ENCODE measurements at regions not wholly inside any gene's neighbourhood (a gene's known extent, or its start where the extent isn't known, plus 50 kb on each side); places are given as distances from the start of the nearest gene placed in this dataset.
A peak's percentile ranks its signal among the peaks of the same experiment; 100 is the strongest.

GRCh38 chr9:93900971-93901861 lies 53.9 kb downstream of the BARX1 start:
- Mint-ChIP-seq H3K9me3 (peaks cover 4 to 11% of the 10 kb centered on the region in 2 donors), H3K27me3 (peaks cover 3% of the 10 kb centered on the region), H3K4me3 (no peak overlapping the region), H3K27ac (no peak overlapping the region), H3K4me1 (peaks cover 22% of the 10 kb centered on the region)
- DNase-seq, result no peak
- ATAC-seq, result no peak

GRCh38 chr9:93900436-93900819 lies 54.7 kb downstream of the BARX1 start:
- ATAC-seq, result no peak
- Mint-ChIP-seq H3K4me1 (peaks cover 22% of the 10 kb centered on the region), H3K4me3 (no peak overlapping the region), H3K9me3 (peaks cover 4 to 11% of the 10 kb centered on the region in 2 donors), H3K27ac (peak overlapping the region in 1 of 2 donors; percentile 61), H3K27me3 (no peaks in the 10 kb centered on the region)
- DNase-seq, result no peak

GRCh38 chr9:93899609-93900435 lies 55.3 kb downstream of the BARX1 start:
- Mint-ChIP-seq H3K27ac (peak overlapping the region in 1 of 2 donors; percentile 61), H3K27me3 (no peaks in the 10 kb centered on the region)

GRCh38 chr9:93898502-93899426 lies 56.4 kb downstream of the BARX1 start:
- no peak for ATAC-seq
- peaks cover 4 to 11% of the 10 kb centered on the region in 2 donors for H3K9me3 Mint-ChIP-seq
- H3K27ac Mint-ChIP-seq, result peak overlapping the region; percentile 64 to 80
- H3K4me3 Mint-ChIP-seq, result no peak overlapping the region
- no peak for DNase-seq
- H3K27me3 Mint-ChIP-seq, result no peaks in the 10 kb centered on the region
- H3K4me1 Mint-ChIP-seq, result peaks cover 22% of the 10 kb centered on the region

More at GRCh38 chr9:93899609-93900435, 55.3 kb downstream of the BARX1 start:
- H3K4me1 Mint-ChIP-seq, result peaks cover 22% of the 10 kb centered on the region
- no peak overlapping the region for H3K4me3 Mint-ChIP-seq
- DNase-seq, result no peak
- peaks cover 4 to 11% of the 10 kb centered on the region in 2 donors for H3K9me3 Mint-ChIP-seq
- no peak for ATAC-seq

- H3K27ac Mint-ChIP-seq, result peak overlapping the region in 1 of 2 donors; percentile 64
- H3K4me1 Mint-ChIP-seq, result peaks cover 22% of the 10 kb centered on the region
- peaks cover 4 to 11% of the 10 kb centered on the region in 2 donors for H3K9me3 Mint-ChIP-seq
- no peaks in the 10 kb centered on the region for H3K27me3 Mint-ChIP-seq
- no peak overlapping the region for H3K4me3 Mint-ChIP-seq
- ATAC-seq (peak; percentile 37), DNase-seq (no peak)
Measured at GRCh38 chr9:93898026-93898425, 57.1 kb downstream of the BARX1 start.

GRCh38 chr9:93897075-93897970 lies 57.8 kb downstream of the BARX1 start:
- H3K27me3 Mint-ChIP-seq, result no peaks in the 10 kb centered on the region
- peaks cover 22% of the 10 kb centered on the region for H3K4me1 Mint-ChIP-seq
- ATAC-seq, result no peak
- H3K9me3 Mint-ChIP-seq, result peaks cover 4 to 18% of the 10 kb centered on the region in 2 donors
- H3K27ac Mint-ChIP-seq, result peak overlapping the region in 1 of 2 donors; percentile 72
- no peak for DNase-seq
- H3K4me3 Mint-ChIP-seq, result no peak overlapping the region

GRCh38 chr9:93896496-93897033 lies 58.6 kb downstream of the BARX1 start:
- Mint-ChIP-seq H3K27me3 (no peaks in the 10 kb centered on the region), H3K4me3 (no peak overlapping the region), H3K27ac (no peak overlapping the region), H3K4me1 (peaks cover 22% of the 10 kb centered on the region), H3K9me3 (peaks cover 4 to 26% of the 10 kb centered on the region in 2 donors)
- DNase-seq, result no peak
- peak; percentile 29 for ATAC-seq

- Mint-ChIP-seq H3K4me3 (no peak overlapping the region), H3K9me3 (peaks cover 4 to 30% of the 10 kb centered on the region in 2 donors), H3K4me1 (peaks cover 22% of the 10 kb centered on the region), H3K27ac (no peak overlapping the region), H3K27me3 (no peaks in the 10 kb centered on the region)
- no peak for ATAC-seq
- DNase-seq, result no peak
Measured at GRCh38 chr9:93896093-93896492, 59.1 kb downstream of the BARX1 start.

GRCh38 chr9:93895535-93895934 lies 59.6 kb downstream of the BARX1 start:
- no peak for ATAC-seq
- Mint-ChIP-seq H3K27ac (peak overlapping the region in 1 of 2 donors; percentile 64), H3K4me1 (peaks cover 22% of the 10 kb centered on the region), H3K9me3 (peaks cover 4 to 33% of the 10 kb centered on the region in 2 donors), H3K4me3 (no peak overlapping the region), H3K27me3 (no peaks in the 10 kb centered on the region)
- DNase-seq, result no peak

- Mint-ChIP-seq H3K4me1 (peaks cover 22% of the 10 kb centered on the region), H3K4me3 (no peak overlapping the region), H3K27me3 (no peaks in the 10 kb centered on the region), H3K9me3 (peaks cover 0 to 26% of the 10 kb centered on the region in 2 donors), H3K27ac (no peak overlapping the region)
- DNase-seq (no peak), ATAC-seq (no peak)
Measured at GRCh38 chr9:93894691-93895079, 60.5 kb downstream of the BARX1 start.

GRCh38 chr9:93893899-93894690 lies 61.1 kb downstream of the BARX1 start:
- Mint-ChIP-seq H3K4me1 (peaks cover 22% of the 10 kb centered on the region), H3K27ac (no peak overlapping the region), H3K9me3 (peaks cover 0 to 26% of the 10 kb centered on the region in 2 donors), H3K27me3 (no peaks in the 10 kb centered on the region), H3K4me3 (no peak overlapping the region)
- ATAC-seq (no peak), DNase-seq (no peak)

- peaks cover 0 to 26% of the 10 kb centered on the region in 2 donors for H3K9me3 Mint-ChIP-seq
Measured at GRCh38 chr9:93893194-93893593, 62.0 kb downstream of the BARX1 start.

GRCh38 chr9:93892748-93893147 lies 62.4 kb downstream of the BARX1 start:
- Mint-ChIP-seq H3K4me3 (no peak overlapping the region), H3K9me3 (peaks cover 0 to 26% of the 10 kb centered on the region in 2 donors), H3K27ac (no peak overlapping the region), H3K27me3 (no peaks in the 10 kb centered on the region), H3K4me1 (peaks cover 8% of the 10 kb centered on the region)
- no peak for DNase-seq
- no peak for ATAC-seq

More at GRCh38 chr9:93893194-93893593, 62.0 kb downstream of the BARX1 start:
- DNase-seq (no peak), ATAC-seq (no peak)
- Mint-ChIP-seq H3K27me3 (no peaks in the 10 kb centered on the region), H3K4me1 (peaks cover 13% of the 10 kb centered on the region), H3K27ac (no peak overlapping the region), H3K4me3 (no peak overlapping the region)
